Gastrocnemius medialis (tissue), 4 donors: ENCODE measurements at regions not wholly inside any gene's neighbourhood (a gene's known extent, or its start where the extent isn't known, plus 50 kb on each side); places are given as distances from the start of the nearest gene placed in this dataset.

ENCODE experiments used
- ATAC-seq, 2 donors: fragments of 150-250 bp; one replicate each; pipeline ENCODE4 v1.9.1; 2016
- DNase-seq, 2 donors: peaks; one replicate each; pipeline ENCODE4 v3.0.0-alpha.2; 2019
- H3K27ac ChIP-seq, 4 donors: fragments of 200-600 bp; sonication (generic); 1 replicate in 1 of 4; 2 replicates in 3 of 4; pipeline ENCODE4 v1.5.1; 2016 to 2018; ENCODE audit warnings: mild to moderate bottlenecking in 2 of 4, moderate library complexity in 1 of 4
- H3K27me3 ChIP-seq, 3 donors: fragments of 200-600 bp; sonication (generic) in 2 of 3; 1 replicate in 1 of 3; 2 replicates in 2 of 3; pipeline versions ENCODE4 v1.5.1 to v1.6.0; 2016 to 2019; ENCODE audit warnings: mild to moderate bottlenecking in 1 of 3, moderate library complexity in 1 of 3
- H3K36me3 ChIP-seq, 2 donors: fragments of 200-600 bp; sonication (generic) in 1 of 2; one replicate each; pipeline ENCODE4 v1.5.1; 2017 to 2018
- H3K4me1 ChIP-seq, 2 donors: fragments of 200-600 bp; sonication (generic) in 1 of 2; one replicate each; pipeline ENCODE4 v1.5.1; 2016 to 2017; ENCODE audit warnings: mild to moderate bottlenecking in 2 of 2
- H3K4me3 ChIP-seq, 4 donors: fragments of 200-600 bp; sonication (generic) in 3 of 4; 1 replicate in 1 of 4; 2 replicates in 3 of 4; pipeline ENCODE4 v1.5.1; 2016 to 2019; ENCODE audit warnings: mild to moderate bottlenecking in 2 of 4
- H3K9me3 ChIP-seq, 3 donors: fragments of 200-600 bp; sonication (generic) in 2 of 3; 1 replicate in 1 of 3; 2 replicates in 2 of 3; pipeline ENCODE4 v1.5.1; 2016 to 2019
- POLR2A ChIP-seq, 2 donors: fragments of 450-650 bp; IDR thresholded peaks; one replicate each; pipeline ENCODE4 v1.6.1; 2017; ENCODE audit warnings: antibody characterized with exemption in 2 of 2, mild to moderate bottlenecking in 2 of 2, moderate library complexity in 2 of 2
- in situ Hi-C, 4 donors: fragments of 200-750 bp; cut with MboI; loops; one replicate each; pipeline versions ENCODE4 v1.15.0 to v1.8.0; 2017; ENCODE audit warnings: low sequenced_read_pairs in 4 of 4
- intact Hi-C: fragments of 100-400 bp; cut with DNase I; formaldehyde crosslinking; loops from one replicate; pipeline ENCODE4 v1.15.1; 2023; ENCODE audit warnings: low total_unique reads
- TF ChIP-seq, protein P1 (sequence below), 5 experiments: fragments of 450-650 bp in 3 of 5; fragments of 200-600 bp in 2 of 5; sonication (generic) in 2 of 5; IDR thresholded peaks in 4 of 5; conservative IDR thresholded peaks in 1 of 5; 1 replicate in 4 of 5; 2 replicates in 1 of 5; pipeline ENCODE4 v1.5.1; 2016 to 2019; ENCODE audit warnings: antibody characterized with exemption in 5 of 5, mild to moderate bottlenecking in 3 of 5, moderate library complexity in 3 of 5

DNA sequence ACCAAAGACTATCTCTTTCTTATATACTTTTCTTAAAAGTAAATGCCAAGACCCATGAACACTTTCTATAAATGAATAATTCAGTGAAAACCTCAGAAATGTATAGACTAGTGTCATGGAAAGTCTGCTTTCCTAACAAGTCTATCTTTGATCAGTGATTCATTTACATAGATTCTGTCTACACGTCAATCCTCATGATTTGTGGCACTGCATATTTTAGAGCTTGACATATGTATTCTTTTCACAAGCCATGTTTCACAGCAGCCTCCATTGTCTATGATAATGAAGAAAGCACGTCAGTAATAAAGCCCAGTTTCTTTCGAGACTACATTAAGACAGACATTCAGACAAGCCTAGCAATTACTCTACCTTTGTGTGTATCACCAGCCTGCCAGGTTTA, 486.6 kb downstream of the IRS1 start:
- DNase-seq (no peak), ATAC-seq (no peak)
- Histone ChIP-seq H3K36me3 (no peaks in the 10 kb centered on the region), H3K4me3 (no peak overlapping the region), H3K27ac (no peak overlapping the region), H3K27me3 (no peaks in the 10 kb centered on the region), H3K4me1 (peaks cover 0 to 8% of the 10 kb centered on the region in 2 donors), H3K9me3 (no peaks in the 10 kb centered on the region)
- TF ChIP-seq, protein P1, sequence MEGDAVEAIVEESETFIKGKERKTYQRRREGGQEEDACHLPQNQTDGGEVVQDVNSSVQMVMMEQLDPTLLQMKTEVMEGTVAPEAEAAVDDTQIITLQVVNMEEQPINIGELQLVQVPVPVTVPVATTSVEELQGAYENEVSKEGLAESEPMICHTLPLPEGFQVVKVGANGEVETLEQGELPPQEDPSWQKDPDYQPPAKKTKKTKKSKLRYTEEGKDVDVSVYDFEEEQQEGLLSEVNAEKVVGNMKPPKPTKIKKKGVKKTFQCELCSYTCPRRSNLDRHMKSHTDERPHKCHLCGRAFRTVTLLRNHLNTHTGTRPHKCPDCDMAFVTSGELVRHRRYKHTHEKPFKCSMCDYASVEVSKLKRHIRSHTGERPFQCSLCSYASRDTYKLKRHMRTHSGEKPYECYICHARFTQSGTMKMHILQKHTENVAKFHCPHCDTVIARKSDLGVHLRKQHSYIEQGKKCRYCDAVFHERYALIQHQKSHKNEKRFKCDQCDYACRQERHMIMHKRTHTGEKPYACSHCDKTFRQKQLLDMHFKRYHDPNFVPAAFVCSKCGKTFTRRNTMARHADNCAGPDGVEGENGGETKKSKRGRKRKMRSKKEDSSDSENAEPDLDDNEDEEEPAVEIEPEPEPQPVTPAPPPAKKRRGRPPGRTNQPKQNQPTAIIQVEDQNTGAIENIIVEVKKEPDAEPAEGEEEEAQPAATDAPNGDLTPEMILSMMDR (IDR thresholded peaks at IDR 0.05 in 4 of 5, conservative IDR thresholded peaks at IDR 0.05 in 1 of 5): no peak
- TF ChIP-seq POLR2A (IDR thresholded peaks at IDR 0.05): no peak
- intact Hi-C loops: no loop called here
- in situ Hi-C loops: loop anchor here in 2 of 4 donors (10.0 to 25.0 kb wide), 2 partner anchors 492 to 499 kb away; no protein-coding TSS in a partner anchor

DNA sequence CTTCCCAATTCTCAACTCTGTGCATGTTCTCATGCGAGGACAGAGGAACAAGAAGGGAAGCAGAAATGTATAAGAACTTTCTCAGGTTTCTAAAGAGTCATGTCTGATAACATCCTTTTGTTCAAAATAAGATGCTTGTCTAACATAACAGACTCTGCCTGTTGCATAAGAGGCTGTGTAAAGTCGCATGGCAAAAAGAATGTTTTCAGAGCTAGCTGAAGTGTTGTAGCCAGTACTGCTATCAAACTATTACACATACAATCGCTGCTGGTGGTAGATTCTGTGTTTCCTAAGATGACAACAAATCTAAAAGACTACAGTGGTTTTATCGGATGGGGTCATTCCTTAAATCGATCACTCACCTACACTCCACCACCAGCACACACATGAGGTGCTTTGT, 487.5 kb downstream of the IRS1 start:
- Histone ChIP-seq H3K9me3 (no peaks in the 10 kb centered on the region), H3K27me3 (no peaks in the 10 kb centered on the region), H3K36me3 (no peaks in the 10 kb centered on the region), H3K4me1 (peaks cover 0 to 8% of the 10 kb centered on the region in 2 donors), H3K27ac (no peak overlapping the region), H3K4me3 (no peak overlapping the region)
- TF ChIP-seq, protein P1 (IDR thresholded peaks at IDR 0.05 in 4 of 5, conservative IDR thresholded peaks at IDR 0.05 in 1 of 5): no peak
- TF ChIP-seq POLR2A (IDR thresholded peaks at IDR 0.05): no peak
- DNase-seq (no peak), ATAC-seq (no peak)
- in situ Hi-C loops (loop anchor here in 2 of 4 donors (10.0 to 25.0 kb wide), 2 partner anchors 493 to 500 kb away; no protein-coding TSS in a partner anchor), intact Hi-C loops (no loop called here)

DNA sequence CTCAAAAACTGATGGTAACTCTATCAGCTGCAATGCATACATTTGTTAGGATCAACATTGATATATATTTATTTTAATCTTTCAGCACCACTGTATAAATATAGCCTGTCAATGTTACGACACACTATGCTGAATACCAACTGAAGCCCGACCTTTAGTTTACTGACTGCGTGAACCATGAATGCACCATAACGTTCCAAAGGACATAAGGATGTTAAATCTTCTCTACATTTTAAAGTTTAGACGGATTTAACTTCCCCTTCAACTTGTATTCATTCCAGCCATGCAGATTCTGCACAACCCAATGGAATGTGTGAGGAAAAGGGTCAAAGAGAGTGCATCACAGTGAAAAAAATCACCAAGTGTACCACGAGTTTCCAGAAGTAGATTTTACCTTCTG, 489.5 kb downstream of the IRS1 start:
- no peaks in the 10 kb centered on the region for H3K9me3 ChIP-seq
- no peaks in the 10 kb centered on the region for H3K27me3 ChIP-seq
- DNase-seq (no peak), ATAC-seq (peak in 1 of 2 donors; percentile 54)
- no peak overlapping the region for H3K27ac ChIP-seq
- H3K36me3 ChIP-seq: no peaks in the 10 kb centered on the region
- TF ChIP-seq, protein P1 (IDR thresholded peaks at IDR 0.05 in 4 of 5, conservative IDR thresholded peaks at IDR 0.05 in 1 of 5): no peak
- no peak for TF ChIP-seq POLR2A (IDR thresholded peaks at IDR 0.05)
- H3K4me3 ChIP-seq: no peak overlapping the region
- intact Hi-C loops: no loop called here
- in situ Hi-C loops: loop anchor here in 2 of 4 donors (10.0 to 25.0 kb wide), 2 partner anchors 495 to 502 kb away; no protein-coding TSS in a partner anchor
- H3K4me1 ChIP-seq: peaks cover 0 to 8% of the 10 kb centered on the region in 2 donors

DNA sequence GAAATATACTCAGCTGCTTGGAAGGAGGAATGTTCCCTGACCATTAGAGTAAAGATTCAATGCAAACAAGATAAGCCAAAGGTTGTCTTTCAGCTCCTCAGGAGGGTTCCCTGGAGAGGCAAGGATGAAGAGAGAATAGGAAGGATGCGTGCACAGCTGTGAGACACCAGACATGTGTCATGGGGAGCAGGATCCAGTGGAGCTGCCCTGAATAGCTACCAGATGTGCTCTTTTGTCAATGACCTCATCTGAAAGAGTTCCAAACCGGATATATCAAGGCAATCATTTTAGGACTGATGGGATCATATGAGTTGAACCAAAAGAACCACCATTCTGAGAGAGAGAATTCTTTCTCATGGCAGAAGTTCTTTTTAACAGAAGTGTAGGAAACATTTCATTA, 490.6 kb downstream of the IRS1 start:
- intact Hi-C loops (no loop called here), in situ Hi-C loops (loop anchor here in 1 of 4 donors (25.0 kb wide), 1 partner anchor 503 kb away; no protein-coding TSS in a partner anchor)
- Histone ChIP-seq H3K4me3 (no peak overlapping the region), H3K4me1 (peaks cover 0 to 8% of the 10 kb centered on the region in 2 donors), H3K9me3 (no peaks in the 10 kb centered on the region), H3K27ac (no peak overlapping the region), H3K36me3 (no peaks in the 10 kb centered on the region), H3K27me3 (no peaks in the 10 kb centered on the region)
- ATAC-seq: peak; percentile 39 to 60
- peak in 1 of 2 donors; percentile 30 for DNase-seq
- TF ChIP-seq POLR2A (IDR thresholded peaks at IDR 0.05): no peak
- TF ChIP-seq, protein P1 (IDR thresholded peaks at IDR 0.05 in 4 of 5, conservative IDR thresholded peaks at IDR 0.05 in 1 of 5): no peak

DNA sequence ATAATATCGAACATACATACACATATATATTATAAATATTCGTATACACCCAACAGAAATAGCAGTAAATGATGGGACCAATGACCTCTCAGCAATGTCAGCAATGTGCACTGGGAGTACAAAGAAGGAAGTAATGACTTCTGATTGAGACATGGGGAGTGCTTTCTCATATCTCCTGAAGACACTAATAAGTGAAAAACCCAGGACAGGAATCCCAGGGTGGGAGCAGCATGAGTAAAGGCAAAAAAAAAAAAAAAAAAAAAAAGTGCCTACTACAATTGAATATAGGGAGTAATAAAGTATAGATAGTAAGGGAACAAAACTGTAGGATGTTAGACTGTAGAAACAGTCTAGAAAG, 491.3 kb downstream of the IRS1 start:
- Histone ChIP-seq H3K9me3 (no peaks in the 10 kb centered on the region), H3K4me3 (no peak overlapping the region), H3K36me3 (no peaks in the 10 kb centered on the region), H3K27ac (no peak overlapping the region), H3K4me1 (peaks cover 0 to 8% of the 10 kb centered on the region in 2 donors), H3K27me3 (no peaks in the 10 kb centered on the region)
- no peak for ATAC-seq
- intact Hi-C loops (no loop called here), in situ Hi-C loops (loop anchor here in 1 of 4 donors (25.0 kb wide), 1 partner anchor 504 kb away; no protein-coding TSS in a partner anchor)
- TF ChIP-seq, protein P1 (IDR thresholded peaks at IDR 0.05 in 4 of 5, conservative IDR thresholded peaks at IDR 0.05 in 1 of 5): no peak
- no peak for TF ChIP-seq POLR2A (IDR thresholded peaks at IDR 0.05)
- DNase-seq: no peak
